Aorta (tissue), 5 donors: ENCODE measurements at regions not wholly inside any gene's neighbourhood (a gene's known extent, or its start where the extent isn't known, plus 50 kb on each side); places are given as distances from the start of the nearest gene placed in this dataset.

Experiments used
- ATAC-seq: fragments of 200-7000 bp; cut with Tn5 transposase; one replicate; pipeline ENCODE4 v1.9.1; 2022; ENCODE audit warnings: moderate library complexity; ENCODE audit not compliant: low FRiP score
- DNase-seq, 2 donors: peaks; one replicate each; pipeline ENCODE4 v3.0.0-alpha.2; 2020
- H3K27ac ChIP-seq, 2 donors: one replicate each; pipeline ENCODE4 v1.5.1; 2013; ENCODE audit warnings: low read length in 2 of 2, mild to moderate bottlenecking in 2 of 2, moderate library complexity in 2 of 2, control low read depth in 1 of 2, inconsistent platforms in 1 of 2, low read depth in 1 of 2
- H3K27me3 ChIP-seq, 2 donors: one replicate each; pipeline ENCODE4 v1.6.1; 2013; ENCODE audit warnings: control low read depth in 1 of 2, low read length in 1 of 2, mild to moderate bottlenecking in 1 of 2, moderate library complexity in 1 of 2; ENCODE audit not compliant: insufficient read depth in 2 of 2, control insufficient read depth in 1 of 2
- H3K36me3 ChIP-seq, 2 donors: one replicate each; pipeline ENCODE4 v1.6.1; 2013; ENCODE audit warnings: control low read depth in 1 of 2, low read length in 1 of 2, mild to moderate bottlenecking in 1 of 2; ENCODE audit not compliant: insufficient read depth in 2 of 2, control insufficient read depth in 1 of 2
- H3K4me1 ChIP-seq, 2 donors: one replicate each; pipeline ENCODE4 v1.6.1; 2013; ENCODE audit warnings: low read length in 2 of 2, control low read depth in 1 of 2, mild to moderate bottlenecking in 1 of 2, moderate library complexity in 1 of 2; ENCODE audit not compliant: insufficient read depth in 2 of 2, control insufficient read depth in 1 of 2
- H3K4me3 ChIP-seq, 2 donors: one replicate each; pipeline ENCODE4 v1.5.1; 2013; ENCODE audit warnings: low read length in 2 of 2, control low read depth in 1 of 2, mild to moderate bottlenecking in 1 of 2
- H3K9me3 ChIP-seq: one replicate; pipeline ENCODE4 v1.6.1; 2013; ENCODE audit warnings: mild to moderate bottlenecking, low read length; ENCODE audit not compliant: control insufficient read depth
- WGBS, 2 donors: extraction: QIAGEN DNeasy Blood & Tissue Kit; methylation state at CpG; one replicate each; pipeline ENCODE4 v1.1.7; 2013; 5-methylcytosine and 5-hydroxymethylcytosine counted together
- intact Hi-C, 2 donors: fragments of 100-400 bp; cut with DNase I; formaldehyde crosslinking; loops; one replicate each; pipeline versions ENCODE4 v1.14.2 to v1.15.0; 2022
- donor health status: healthy with polysubstance abuse.
- donor health status: Bipolar disorder and iron deficiency.
- donor health status: DM: no; HTN: no; CAD: no.
- donor health status: DM: no; HTN: no; CAD: no.
- donor health status: DM: yes; HTN: yes; CAD: no.

GRCh38 chr2:172281648-172282570 is 145.5 kb upstream of the ITGA6 start:
- H3K27me3 ChIP-seq: no peaks in the 10 kb centered on the region
- intact Hi-C loops: no loop called here
- H3K36me3 ChIP-seq: no peaks in the 10 kb centered on the region
- H3K9me3 ChIP-seq: peaks cover 2% of the 10 kb centered on the region
- H3K4me3 ChIP-seq: no peak overlapping the region
- no peaks in the 10 kb centered on the region for H3K4me1 ChIP-seq
- DNase-seq (no peak), ATAC-seq (no peak)
- H3K27ac ChIP-seq: no peak overlapping the region
- WGBS, 2 donors: 90 to 95% methylated on average over 3 of the region's 3 CpGs

- H3K36me3 ChIP-seq: no peaks in the 10 kb centered on the region
Measured at GRCh38 chr2:172282944-172283343, 144.4 kb upstream of the ITGA6 start.

DNA sequence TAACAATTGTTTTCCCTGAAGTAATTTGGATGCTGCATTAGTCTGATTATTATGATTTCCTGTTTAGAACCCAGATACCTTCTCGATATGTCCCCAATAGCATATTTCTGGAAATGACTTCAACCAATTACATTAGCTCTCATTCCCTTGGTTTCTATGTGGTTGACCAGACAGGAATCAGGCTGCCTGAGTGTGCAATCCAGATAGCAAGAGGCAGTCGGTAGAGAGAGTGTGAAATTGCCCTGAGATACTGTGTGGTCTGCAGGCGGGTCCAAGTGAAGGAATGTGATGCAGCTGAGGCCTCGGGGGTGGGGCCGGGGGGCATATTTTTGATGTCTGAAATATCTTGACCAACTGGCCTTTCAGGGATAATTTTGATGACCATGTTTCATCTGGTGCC is 143.9 kb upstream of the ITGA6 start:
- Histone ChIP-seq H3K4me3 (no peak overlapping the region), H3K9me3 (no peaks in the 10 kb centered on the region), H3K27me3 (no peaks in the 10 kb centered on the region), H3K27ac (no peak overlapping the region), H3K36me3 (no peaks in the 10 kb centered on the region), H3K4me1 (peaks cover 0 to 3% of the 10 kb centered on the region in 2 donors)
- DNase-seq: no peak
- no peak for ATAC-seq
- intact Hi-C loops: no loop called here
- 78 to 85% methylated on average over 5 of the region's 5 CpGs for WGBS, 2 donors

More at GRCh38 chr2:172282944-172283343, 144.4 kb upstream of the ITGA6 start:
- Histone ChIP-seq H3K27ac (no peak overlapping the region), H3K27me3 (no peaks in the 10 kb centered on the region), H3K4me3 (no peak overlapping the region), H3K4me1 (peaks cover 0 to under 1% of the 10 kb centered on the region in 2 donors), H3K9me3 (no peaks in the 10 kb centered on the region)
- DNase-seq: peak in 1 of 2 donors; percentile 64
- intact Hi-C loops: no loop called here
- no peak for ATAC-seq
- WGBS, 2 donors: 84 to 86% methylated on average over 5 of the region's 5 CpGs

GRCh38 chr2:172284209-172284608 is 143.2 kb upstream of the ITGA6 start:
- Histone ChIP-seq H3K4me1 (peaks cover 0 to 3% of the 10 kb centered on the region in 2 donors), H3K9me3 (no peaks in the 10 kb centered on the region), H3K27ac (no peak overlapping the region), H3K4me3 (no peak overlapping the region), H3K27me3 (no peaks in the 10 kb centered on the region), H3K36me3 (no peaks in the 10 kb centered on the region)
- intact Hi-C loops: no loop called here
- no peak for DNase-seq
- ATAC-seq: no peak
- 89 to 93% methylated on average over 4 of the region's 4 CpGs for WGBS, 2 donors

- DNase-seq (no peak), ATAC-seq (peak; percentile 64)
- Histone ChIP-seq H3K4me1 (peaks cover 0 to 3% of the 10 kb centered on the region in 2 donors), H3K36me3 (no peaks in the 10 kb centered on the region), H3K9me3 (no peaks in the 10 kb centered on the region), H3K27ac (no peak overlapping the region), H3K4me3 (no peak overlapping the region), H3K27me3 (no peaks in the 10 kb centered on the region)
- WGBS, 2 donors: 39 to 40% methylated on average over 5 of the region's 5 CpGs
- intact Hi-C loops: no loop called here
Measured at GRCh38 chr2:172285010-172285621, 142.3 kb upstream of the ITGA6 start.

DNA sequence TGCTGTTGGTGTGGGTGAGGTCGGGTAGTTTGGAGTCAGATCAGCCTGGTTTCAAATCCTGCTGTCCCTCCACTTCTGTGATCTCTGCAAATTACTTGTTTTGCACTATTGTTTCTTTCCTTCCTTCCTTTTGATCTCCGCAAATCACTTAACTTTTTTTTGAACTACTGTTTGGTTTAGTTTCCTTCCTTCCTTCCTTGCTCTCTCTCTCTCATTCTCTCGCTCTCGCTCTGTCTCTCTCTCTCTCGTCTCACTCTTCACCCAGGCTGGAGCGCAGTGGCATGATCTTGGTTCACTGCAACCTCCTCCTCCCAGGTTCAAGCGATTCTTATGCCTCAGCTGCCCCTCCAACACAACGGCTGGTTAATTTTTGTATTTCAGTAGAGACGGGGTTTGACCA is 141.6 kb upstream of the ITGA6 start:
- Histone ChIP-seq H3K4me1 (peaks cover 0 to 3% of the 10 kb centered on the region in 2 donors), H3K27me3 (no peaks in the 10 kb centered on the region), H3K4me3 (no peak overlapping the region), H3K36me3 (no peaks in the 10 kb centered on the region), H3K9me3 (no peaks in the 10 kb centered on the region), H3K27ac (no peak overlapping the region)
- ATAC-seq (no peak), DNase-seq (no peak)
- WGBS, 2 donors: 78 to 91% methylated on average over 9 of the region's 9 CpGs
- intact Hi-C loops: no loop called here

DNA sequence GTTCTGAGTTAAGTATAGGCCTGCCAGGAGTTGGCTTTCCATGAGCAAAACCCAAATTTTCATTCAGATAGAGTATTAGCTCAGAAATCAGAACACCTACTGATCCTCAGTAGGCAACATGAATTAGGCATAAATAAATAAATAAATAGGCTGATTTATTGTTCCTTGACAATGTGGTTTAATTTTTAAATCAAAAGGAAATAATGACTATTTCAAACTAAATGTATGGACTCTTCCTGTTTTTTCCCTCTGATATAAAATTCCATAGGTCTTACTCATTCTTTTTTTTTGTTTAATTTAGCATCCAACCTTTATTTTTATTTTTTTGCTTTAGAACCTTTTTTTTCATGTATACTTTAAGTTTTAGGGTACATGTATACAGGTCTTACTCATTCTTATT is 140.2 kb upstream of the ITGA6 start:
- ATAC-seq (no peak), DNase-seq (no peak)
- no peaks in the 10 kb centered on the region for H3K27me3 ChIP-seq
- no peaks in the 10 kb centered on the region for H3K36me3 ChIP-seq
- no peak overlapping the region for H3K27ac ChIP-seq
- no peaks in the 10 kb centered on the region for H3K9me3 ChIP-seq
- intact Hi-C loops: no loop called here
- H3K4me3 ChIP-seq: no peak overlapping the region
- peaks cover 0 to 3% of the 10 kb centered on the region in 2 donors for H3K4me1 ChIP-seq

GRCh38 chr2:172287605-172288315 is 139.6 kb upstream of the ITGA6 start:
- Histone ChIP-seq H3K4me3 (no peak overlapping the region), H3K27me3 (no peaks in the 10 kb centered on the region), H3K9me3 (no peaks in the 10 kb centered on the region), H3K27ac (no peak overlapping the region), H3K36me3 (no peaks in the 10 kb centered on the region), H3K4me1 (peaks cover 0 to 3% of the 10 kb centered on the region in 2 donors)
- DNase-seq: no peak
- 65 to 71% methylated on average over 6 of the region's 6 CpGs for WGBS, 2 donors
- no peak for ATAC-seq
- intact Hi-C loops: no loop called here
